HG03135 (cell line): ENCODE measurements at regions not wholly inside any gene's neighbourhood (a gene's known extent, or its start where the extent isn't known, plus 50 kb on each side); places are given as distances from the start of the nearest gene placed in this dataset.
"Not testable (repeated sequence)": the region's sequence is repeated elsewhere in the genome, so short reads cannot be mapped to it uniquely, and the experiment has no call there.

ENCODE experiments used
- ATAC-seq: cut with Tn5 transposase; IDR thresholded peaks from one replicate; pipeline ENCODE4 v1.9.1; 2021; ENCODE audit warnings: mild to moderate bottlenecking, moderate library complexity; ENCODE audit not compliant: unreplicated experiment

- no peak for ATAC-seq
Observed at GRCh38 chrX:26908218-26908617, 554.9 kb downstream of the PPP4R3C start.

GRCh38 chrX:26889574-26889973 lies 573.6 kb downstream of the PPP4R3C start:
- ATAC-seq: no peak

GRCh38 chrX:26873736-26874135 lies 589.4 kb downstream of the PPP4R3C start:
- no peak for ATAC-seq

GRCh38 chrX:26871967-26872366 lies 591.2 kb downstream of the PPP4R3C start:
- no peak for ATAC-seq

GRCh38 chrX:26851981-26852380 lies 611.2 kb downstream of the PPP4R3C start:
- no peak for ATAC-seq

GRCh38 chrX:26848511-26848910 lies 614.6 kb downstream of the PPP4R3C start:
- no peak for ATAC-seq

GRCh38 chrX:26845056-26845455 lies 618.1 kb downstream of the PPP4R3C start:
- ATAC-seq: no peak

- no peak for ATAC-seq
Observed at GRCh38 chrX:26822448-26822847, 606.5 kb downstream of the MAGEB5 start.

- ATAC-seq: no peak
Observed at GRCh38 chrX:26789751-26790150, 573.8 kb downstream of the MAGEB5 start.

GRCh38 chrX:26788402-26788998 lies 572.5 kb downstream of the MAGEB5 start:
- no peak for ATAC-seq

GRCh38 chrX:26783512-26784225 lies 567.7 kb downstream of the MAGEB5 start:
- ATAC-seq: peak; percentile 59

GRCh38 chrX:26778320-26778888 lies 562.4 kb downstream of the MAGEB5 start:
- no peak for ATAC-seq

GRCh38 chrX:26762253-26762652 lies 546.3 kb downstream of the MAGEB5 start:
- no peak for ATAC-seq

- not testable (repeated sequence) for ATAC-seq
Observed at GRCh38 chrX:26755760-26756159, 539.8 kb downstream of the MAGEB5 start.

- ATAC-seq: no peak
Observed at GRCh38 chrX:26747877-26748276, 531.9 kb downstream of the MAGEB5 start.

- no peak for ATAC-seq
Observed at GRCh38 chrX:26722666-26723428, 506.9 kb downstream of the MAGEB5 start.

- ATAC-seq: no peak
Observed at GRCh38 chrX:26672571-26672970, 456.6 kb downstream of the MAGEB5 start.

GRCh38 chrX:26670521-26670920 lies 454.6 kb downstream of the MAGEB5 start:
- no peak for ATAC-seq

GRCh38 chrX:26664919-26665318 lies 448.9 kb downstream of the MAGEB5 start:
- ATAC-seq: no peak

GRCh38 chrX:26653050-26653449 lies 437.1 kb downstream of the MAGEB5 start:
- no peak for ATAC-seq

- no peak for ATAC-seq
Observed at GRCh38 chrX:26651755-26652154, 435.8 kb downstream of the MAGEB5 start.

GRCh38 chrX:26649534-26649933 lies 433.6 kb downstream of the MAGEB5 start:
- no peak for ATAC-seq
